Transverse colon (tissue), 4 donors: ENCODE measurements at regions not wholly inside any gene's neighbourhood (a gene's known extent, or its start where the extent isn't known, plus 50 kb on each side); places are given as distances from the start of the nearest gene placed in this dataset.

Experiments
- DNase-seq: peaks from one replicate; pipeline ENCODE4 v3.0.0-alpha.2; 2019
- H3K27ac ChIP-seq, 4 donors: fragments of 200-600 bp; sonication (generic); 2 replicates each; pipeline ENCODE4 v1.5.1; 2016 to 2018; ENCODE audit warnings: inconsistent platforms in 4 of 4
- H3K27me3 ChIP-seq: fragments of 200-600 bp; sonication (generic); 2 replicates; pipeline ENCODE4 v1.5.1; 2017; ENCODE audit warnings: inconsistent platforms
- H3K36me3 ChIP-seq, 4 donors: fragments of 200-600 bp; sonication (generic); 2 replicates each; pipeline ENCODE4 v1.5.1; 2017 to 2019; ENCODE audit warnings: inconsistent platforms in 4 of 4
- H3K4me1 ChIP-seq, 4 donors: fragments of 200-600 bp; sonication (generic); 2 replicates each; pipeline ENCODE4 v1.5.1; 2017 to 2020; ENCODE audit warnings: inconsistent platforms in 4 of 4
- H3K4me3 ChIP-seq, 4 donors: fragments of 200-600 bp; sonication (generic); 1 replicate in 1 of 4; 2 replicates in 3 of 4; pipeline versions ENCODE4 v1.5.1 to v1.6.1; 2017 to 2019; ENCODE audit warnings: inconsistent platforms in 4 of 4
- H3K9me3 ChIP-seq, 2 donors: fragments of 200-600 bp; sonication (generic); 2 replicates each; pipeline ENCODE4 v1.5.1; 2017 to 2019; ENCODE audit warnings: inconsistent platforms in 2 of 2
- EP300 ChIP-seq: sonication (generic); formaldehyde crosslinking; IDR thresholded peaks from one replicate; pipeline ENCODE4 v1.6.1; 2017; ENCODE audit warnings: antibody characterized with exemption, low read depth
- POLR2A ChIP-seq: fragments of 450-650 bp; IDR thresholded peaks from one replicate; pipeline ENCODE4 v1.6.1; 2016; ENCODE audit warnings: antibody characterized with exemption, mild to moderate bottlenecking, moderate library complexity
- POLR2AphosphoS5 ChIP-seq, 3 donors: sonication (generic); formaldehyde crosslinking; IDR thresholded peaks; one replicate each; pipeline ENCODE4 v1.6.1; 2016; ENCODE audit warnings: antibody characterized with exemption in 3 of 3
- WGBS, 2 donors: methylation state at CpG; one replicate each; pipeline ENCODE4 v1.1.5; 2018; ENCODE audit warnings: low coverage in 1 of 2; 5-methylcytosine and 5-hydroxymethylcytosine counted together
- in situ Hi-C, 4 donors: fragments of 200-750 bp; cut with MboI; loops; one replicate each; pipeline versions ENCODE4 v1.15.0 to v1.15.1; 2017; ENCODE audit warnings: low sequenced_read_pairs in 3 of 4, low pct_ligation_motif_present in 1 of 4, low pct_unique_long_range_greater_than_20kb in 1 of 4
- intact Hi-C: fragments of 100-400 bp; cut with DNase I; formaldehyde crosslinking; loops from one replicate; pipeline ENCODE4 v1.15.1; 2023; ENCODE audit warnings: low total_unique reads
- TF ChIP-seq, protein P1 (sequence below), 5 experiments: fragments of 200-600 bp in 3 of 5; fragments of 450-650 bp in 2 of 5; sonication (generic) in 3 of 5; IDR thresholded peaks; 1 replicate in 2 of 5; 2 replicates in 3 of 5; pipeline ENCODE4 v1.5.1; 2016 to 2017; ENCODE audit warnings: antibody characterized with exemption in 5 of 5, inconsistent platforms in 3 of 5, mild to moderate bottlenecking in 2 of 5, moderate library complexity in 1 of 5

GRCh38 chr1:30262158-30262557, 461.2 kb downstream of the MATN1 start:
- H3K4me3 ChIP-seq: no peak overlapping the region
- peaks cover 19% of the 10 kb centered on the region for H3K27me3 ChIP-seq
- H3K9me3 ChIP-seq: no peaks in the 10 kb centered on the region
- 82 to 100% methylated on average over 1 to 5 of the region's 5 CpGs for WGBS, 2 donors
- TF ChIP-seq, protein P1, sequence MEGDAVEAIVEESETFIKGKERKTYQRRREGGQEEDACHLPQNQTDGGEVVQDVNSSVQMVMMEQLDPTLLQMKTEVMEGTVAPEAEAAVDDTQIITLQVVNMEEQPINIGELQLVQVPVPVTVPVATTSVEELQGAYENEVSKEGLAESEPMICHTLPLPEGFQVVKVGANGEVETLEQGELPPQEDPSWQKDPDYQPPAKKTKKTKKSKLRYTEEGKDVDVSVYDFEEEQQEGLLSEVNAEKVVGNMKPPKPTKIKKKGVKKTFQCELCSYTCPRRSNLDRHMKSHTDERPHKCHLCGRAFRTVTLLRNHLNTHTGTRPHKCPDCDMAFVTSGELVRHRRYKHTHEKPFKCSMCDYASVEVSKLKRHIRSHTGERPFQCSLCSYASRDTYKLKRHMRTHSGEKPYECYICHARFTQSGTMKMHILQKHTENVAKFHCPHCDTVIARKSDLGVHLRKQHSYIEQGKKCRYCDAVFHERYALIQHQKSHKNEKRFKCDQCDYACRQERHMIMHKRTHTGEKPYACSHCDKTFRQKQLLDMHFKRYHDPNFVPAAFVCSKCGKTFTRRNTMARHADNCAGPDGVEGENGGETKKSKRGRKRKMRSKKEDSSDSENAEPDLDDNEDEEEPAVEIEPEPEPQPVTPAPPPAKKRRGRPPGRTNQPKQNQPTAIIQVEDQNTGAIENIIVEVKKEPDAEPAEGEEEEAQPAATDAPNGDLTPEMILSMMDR (IDR thresholded peaks at IDR 0.05): no peak
- TF ChIP-seq EP300: no peak
- TF ChIP-seq POLR2AphosphoS5 (IDR thresholded peaks at IDR 0.05): no peak
- TF ChIP-seq POLR2A: no peak
- H3K36me3 ChIP-seq: no peaks in the 10 kb centered on the region
- intact Hi-C loops: loop anchor here (5.0 kb wide), 1 partner anchor 245 kb away; no protein-coding TSS in a partner anchor
- no peak overlapping the region for H3K27ac ChIP-seq
- in situ Hi-C loops: no loop called here
- DNase-seq: no peak
- H3K4me1 ChIP-seq: no peaks in the 10 kb centered on the region

GRCh38 chr1:30260318-30260717, 463.1 kb downstream of the MATN1 start:
- Histone ChIP-seq H3K27ac (no peak overlapping the region), H3K36me3 (no peaks in the 10 kb centered on the region), H3K27me3 (peaks cover 25% of the 10 kb centered on the region), H3K9me3 (no peaks in the 10 kb centered on the region), H3K4me3 (no peak overlapping the region), H3K4me1 (no peaks in the 10 kb centered on the region)
- in situ Hi-C loops: no loop called here
- 78% methylated on average over 3 of the region's 3 CpGs; no CpG with 5 or more reads in 1 of the 2 donors for WGBS, 2 donors
- intact Hi-C loops: loop anchor here (5.0 kb wide), 1 partner anchor 247 kb away; no protein-coding TSS in a partner anchor
- TF ChIP-seq EP300: no peak
- TF ChIP-seq POLR2A: no peak
- TF ChIP-seq POLR2AphosphoS5 (IDR thresholded peaks at IDR 0.05): no peak
- TF ChIP-seq, protein P1 (IDR thresholded peaks at IDR 0.05): no peak
- no peak for DNase-seq

DNA sequence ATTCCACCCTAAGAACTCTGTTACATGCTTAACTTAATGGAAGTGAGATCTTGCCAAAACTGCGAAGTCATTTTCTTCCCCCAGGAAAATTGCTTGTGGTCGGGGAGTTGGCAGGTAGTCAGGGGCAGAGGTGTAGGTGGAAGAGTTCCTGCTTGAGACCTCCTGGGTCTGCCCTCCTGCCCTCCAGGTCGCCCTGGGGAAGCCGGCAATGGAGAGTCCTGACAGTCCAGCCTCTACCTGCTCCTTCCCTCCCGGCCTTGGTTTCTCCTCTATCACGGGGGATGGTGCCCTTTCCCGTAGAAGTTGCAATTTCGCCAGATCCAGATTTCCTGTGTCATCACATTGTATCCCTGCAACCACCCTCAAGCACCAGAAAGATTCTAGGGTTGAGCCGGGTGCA, 463.8 kb downstream of the MATN1 start:
- 57 to 69% methylated on average over 5 to 9 of the region's 9 CpGs for WGBS, 2 donors
- in situ Hi-C loops (no loop called here), intact Hi-C loops (loop anchor here (5.0 kb wide), 1 partner anchor 248 kb away; no protein-coding TSS in a partner anchor)
- Histone ChIP-seq H3K9me3 (no peaks in the 10 kb centered on the region), H3K4me3 (no peak overlapping the region), H3K36me3 (no peaks in the 10 kb centered on the region), H3K27ac (no peak overlapping the region), H3K4me1 (no peaks in the 10 kb centered on the region), H3K27me3 (peaks cover 25% of the 10 kb centered on the region)
- no peak for DNase-seq
- no peak for TF ChIP-seq EP300
- TF ChIP-seq, protein P1 (IDR thresholded peaks at IDR 0.05): no peak
- no peak for TF ChIP-seq POLR2A
- TF ChIP-seq POLR2AphosphoS5 (IDR thresholded peaks at IDR 0.05): no peak

DNA sequence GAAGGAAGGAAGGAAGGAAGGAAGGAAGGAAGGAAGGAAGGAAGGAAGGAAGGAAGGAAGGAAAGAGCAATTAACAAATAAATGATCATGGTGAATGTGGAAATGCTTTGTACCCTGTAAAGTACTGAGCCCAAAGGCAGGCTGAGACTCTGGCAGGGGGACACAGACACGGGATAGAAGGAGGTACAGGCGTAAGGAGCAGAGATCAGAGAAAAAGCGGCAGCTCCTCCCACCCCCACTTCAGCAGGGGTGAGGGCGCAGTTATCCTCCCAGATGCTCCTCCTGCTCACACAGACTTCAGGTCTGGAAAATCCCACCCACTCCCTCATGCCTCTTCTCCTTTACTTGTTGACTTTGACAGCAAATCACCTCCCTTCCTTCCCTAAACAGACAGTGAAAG, 464.5 kb downstream of the MATN1 start:
- H3K27me3 ChIP-seq: peaks cover 29% of the 10 kb centered on the region
- intact Hi-C loops: no loop called here
- H3K9me3 ChIP-seq: no peaks in the 10 kb centered on the region
- DNase-seq: no peak
- no peak for TF ChIP-seq EP300
- no peak for TF ChIP-seq POLR2AphosphoS5 (IDR thresholded peaks at IDR 0.05)
- TF ChIP-seq POLR2A: no peak
- TF ChIP-seq, protein P1 (IDR thresholded peaks at IDR 0.05): no peak
- H3K4me1 ChIP-seq: no peaks in the 10 kb centered on the region
- 12 to 25% methylated on average over 4 of the region's 4 CpGs for WGBS, 2 donors
- in situ Hi-C loops: no loop called here
- no peak overlapping the region for H3K27ac ChIP-seq
- no peak overlapping the region for H3K4me3 ChIP-seq
- H3K36me3 ChIP-seq: no peaks in the 10 kb centered on the region
